ENCODE measurements at regions not wholly inside any gene's neighbourhood (a gene's known extent, or its start where the extent isn't known, plus 50 kb on each side); places are given as distances from the start of the nearest gene placed in this dataset.
A peak's percentile ranks its signal among the peaks of the same experiment; 100 is the strongest.

- no peak for DNase-seq (ENCODE audit: low spot score)
Observed at GRCh38 chr5:174287761-174288160, 242.3 kb downstream of the NSG2 start.

GRCh38 chr5:174288439-174288838, 242.9 kb downstream of the NSG2 start:
- no peak for DNase-seq (ENCODE audit: low spot score)

- no peak for DNase-seq (ENCODE audit: low spot score)
Observed at GRCh38 chr5:174291162-174291561, 245.7 kb downstream of the NSG2 start.

- DNase-seq (ENCODE audit: low spot score): no peak
Observed at GRCh38 chr5:174292348-174292747, 246.8 kb downstream of the NSG2 start.

GRCh38 chr5:174293006-174293405, 247.5 kb downstream of the NSG2 start:
- DNase-seq (ENCODE audit: low spot score): no peak

- DNase-seq (ENCODE audit: low spot score): no peak
Observed at GRCh38 chr5:174293481-174293880, 248.0 kb downstream of the NSG2 start.

- DNase-seq (ENCODE audit: low spot score): no peak
Observed at GRCh38 chr5:174294891-174295620, 249.6 kb downstream of the NSG2 start.

GRCh38 chr5:174295702-174296436, 250.4 kb downstream of the NSG2 start:
- DNase-seq (ENCODE audit: low spot score): no peak

GRCh38 chr5:174300118-174300940, 254.8 kb downstream of the NSG2 start:
- no peak for DNase-seq (ENCODE audit: low spot score)

- DNase-seq (ENCODE audit: low spot score): no peak
Observed at GRCh38 chr5:174300941-174301761, 255.6 kb downstream of the NSG2 start.

- no peak for DNase-seq (ENCODE audit: low spot score)
Observed at GRCh38 chr5:174301848-174302625, 256.5 kb downstream of the NSG2 start.

- DNase-seq (ENCODE audit: low spot score): no peak
Observed at GRCh38 chr5:174303035-174303434, 257.5 kb downstream of the NSG2 start.

- DNase-seq (ENCODE audit: low spot score): no peak
Observed at GRCh38 chr5:174303437-174304045, 258.0 kb downstream of the NSG2 start.

GRCh38 chr5:174305241-174305681, 259.8 kb downstream of the NSG2 start:
- peak; percentile 84 for DNase-seq (ENCODE audit: low spot score)

GRCh38 chr5:174306345-174307030, 261.0 kb downstream of the NSG2 start:
- no peak for DNase-seq (ENCODE audit: low spot score)

GRCh38 chr5:174307031-174307408, 261.5 kb downstream of the NSG2 start:
- no peak for DNase-seq (ENCODE audit: low spot score)

- peak; percentile 79 for DNase-seq (ENCODE audit: low spot score)
Observed at GRCh38 chr5:174307656-174308271, 262.3 kb downstream of the NSG2 start.

- no peak for DNase-seq (ENCODE audit: low spot score)
Observed at GRCh38 chr5:174309131-174309795, 263.8 kb downstream of the NSG2 start.

Data from mesenteric fat pad (tissue), 1 donor.